Fibroblast of lung (primary cell): ENCODE measurements at regions not wholly inside any gene's neighbourhood (a gene's known extent, or its start where the extent isn't known, plus 50 kb on each side); places are given as distances from the start of the nearest gene placed in this dataset.

Source experiments
- DNase-seq, 2 donors: peaks; one replicate each; pipeline versions ENCODE4 v3.0.0 to v3.0.0-alpha.2; 2010; ENCODE audit warnings: low read depth in 2 of 2
- H2AFZ ChIP-seq: 2 replicates; pipeline ENCODE4 v1.5.1; 2012; ENCODE audit warnings: low read length, control low read depth, inconsistent platforms
- H3K27ac ChIP-seq: 2 replicates; pipeline ENCODE4 v1.5.1; 2011; ENCODE audit warnings: low read length, control low read depth; ENCODE audit not compliant: insufficient read depth
- H3K27me3 ChIP-seq: 2 replicates; pipeline ENCODE4 v1.5.1; 2011; ENCODE audit warnings: mild to moderate bottlenecking, low read length; ENCODE audit not compliant: control insufficient read depth, insufficient read depth
- H3K36me3 ChIP-seq: 2 replicates; pipeline ENCODE4 v1.5.1; 2011; ENCODE audit warnings: low read length; ENCODE audit not compliant: control insufficient read depth, insufficient read depth
- H3K4me1 ChIP-seq: 2 replicates; pipeline ENCODE4 v1.5.1; 2011; ENCODE audit warnings: low read length; ENCODE audit not compliant: control insufficient read depth, insufficient read depth; ENCODE audit errors: extremely low read depth
- H3K4me2 ChIP-seq: 2 replicates; pipeline ENCODE4 v1.5.1; 2011; ENCODE audit warnings: low read length, control low read depth; ENCODE audit not compliant: insufficient read depth; ENCODE audit errors: extremely low read depth
- H3K4me3 ChIP-seq, 4 experiments: fragments of 200-600 bp in 1 of 4; sonication (generic) in 1 of 4; replicated peaks in 1 of 4; 2 replicates each; pipeline ENCODE4 v1.5.1; 2011 to 2016; ENCODE audit warnings: low read length in 4 of 4, low read depth in 3 of 4, mild to moderate bottlenecking in 3 of 4, control low read depth in 2 of 4, inconsistent platforms in 1 of 4, mixed read lengths in 1 of 4; ENCODE audit not compliant: insufficient read depth in 1 of 4; ENCODE audit errors: control extremely low read depth in 1 of 4
- H3K79me2 ChIP-seq: 2 replicates; pipeline ENCODE4 v1.5.1; 2012; ENCODE audit warnings: mild to moderate bottlenecking, low read length, inconsistent platforms; ENCODE audit not compliant: control insufficient read depth, insufficient read depth
- H3K9ac ChIP-seq: 2 replicates; pipeline ENCODE4 v1.5.1; 2011; ENCODE audit warnings: mild to moderate bottlenecking, low read length, control low read depth; ENCODE audit not compliant: insufficient read depth
- H3K9me3 ChIP-seq: 2 replicates; pipeline ENCODE4 v1.5.1; 2012; ENCODE audit warnings: low read depth, low read length; ENCODE audit not compliant: control insufficient read depth, insufficient read depth
- H4K20me1 ChIP-seq: 2 replicates; pipeline ENCODE4 v1.5.1; 2011; ENCODE audit warnings: low read length; ENCODE audit not compliant: control insufficient read depth, insufficient read depth; ENCODE audit errors: extremely low read depth
- EZH2 ChIP-seq: IDR thresholded peaks from 2 replicates; pipeline ENCODE4 v1.5.1; 2012; ENCODE audit warnings: low read length, control low read depth, mild to moderate bottlenecking; ENCODE audit errors: missing control alignments
- TF ChIP-seq, protein P1 (sequence below), 2 donors: IDR thresholded peaks in 1 of 2; conservative IDR thresholded peaks in 1 of 2; 1 replicate in 1 of 2; 2 replicates in 1 of 2; pipeline ENCODE4 v1.5.1; 2011 to 2012; ENCODE audit warnings: low read length in 2 of 2, control low read depth in 1 of 2, inconsistent platforms in 1 of 2, low read depth in 1 of 2, mild to moderate bottlenecking in 1 of 2

DNA sequence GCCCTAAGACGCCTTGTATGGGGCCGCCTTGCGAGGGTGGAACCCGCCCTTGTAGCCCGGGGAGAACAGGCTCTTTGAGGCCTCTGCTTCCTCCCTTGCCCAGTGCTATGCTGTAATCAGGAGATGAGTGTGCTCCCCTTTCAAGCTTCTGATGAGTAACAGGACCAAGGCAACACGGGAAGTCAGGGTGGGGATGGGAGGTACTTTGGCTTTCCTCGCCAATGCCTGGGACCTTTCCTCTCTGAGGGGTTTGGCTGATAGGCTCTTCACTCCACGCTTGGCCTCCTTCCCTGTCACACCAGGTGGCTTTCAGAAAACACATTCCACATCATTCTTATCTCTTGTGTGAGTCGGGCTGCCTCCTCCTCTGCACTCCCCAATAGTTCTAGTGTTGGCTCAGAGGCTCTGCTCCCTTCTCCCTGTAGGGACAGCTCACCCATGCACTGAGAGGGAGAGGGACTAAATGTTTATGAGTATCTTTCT is 223.7 kb upstream of the TRIB2 start:
- peak; percentile 65 to 95 for DNase-seq
- no peaks in the 10 kb centered on the region for H3K9me3 ChIP-seq
- no peaks in the 10 kb centered on the region for H3K4me1 ChIP-seq
- TF ChIP-seq, protein P1, sequence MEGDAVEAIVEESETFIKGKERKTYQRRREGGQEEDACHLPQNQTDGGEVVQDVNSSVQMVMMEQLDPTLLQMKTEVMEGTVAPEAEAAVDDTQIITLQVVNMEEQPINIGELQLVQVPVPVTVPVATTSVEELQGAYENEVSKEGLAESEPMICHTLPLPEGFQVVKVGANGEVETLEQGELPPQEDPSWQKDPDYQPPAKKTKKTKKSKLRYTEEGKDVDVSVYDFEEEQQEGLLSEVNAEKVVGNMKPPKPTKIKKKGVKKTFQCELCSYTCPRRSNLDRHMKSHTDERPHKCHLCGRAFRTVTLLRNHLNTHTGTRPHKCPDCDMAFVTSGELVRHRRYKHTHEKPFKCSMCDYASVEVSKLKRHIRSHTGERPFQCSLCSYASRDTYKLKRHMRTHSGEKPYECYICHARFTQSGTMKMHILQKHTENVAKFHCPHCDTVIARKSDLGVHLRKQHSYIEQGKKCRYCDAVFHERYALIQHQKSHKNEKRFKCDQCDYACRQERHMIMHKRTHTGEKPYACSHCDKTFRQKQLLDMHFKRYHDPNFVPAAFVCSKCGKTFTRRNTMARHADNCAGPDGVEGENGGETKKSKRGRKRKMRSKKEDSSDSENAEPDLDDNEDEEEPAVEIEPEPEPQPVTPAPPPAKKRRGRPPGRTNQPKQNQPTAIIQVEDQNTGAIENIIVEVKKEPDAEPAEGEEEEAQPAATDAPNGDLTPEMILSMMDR (conservative IDR thresholded peaks at IDR 0.05 in 1 of 2, IDR thresholded peaks at IDR 0.05 in 1 of 2; ENCODE audit: low read depth in 1 of 2, low read length in 2 of 2): no peak
- TF ChIP-seq EZH2: no peak
- H3K4me3 ChIP-seq: no peak overlapping the region
- H3K4me2 ChIP-seq: no peak overlapping the region
- no peak overlapping the region for H3K27ac ChIP-seq
- H4K20me1 ChIP-seq: no peaks in the 10 kb centered on the region
- peak overlapping the region; percentile 60 for H2AFZ ChIP-seq
- H3K79me2 ChIP-seq: no peaks in the 10 kb centered on the region
- H3K9ac ChIP-seq: no peak overlapping the region
- no peaks in the 10 kb centered on the region for H3K27me3 ChIP-seq
- H3K36me3 ChIP-seq: no peaks in the 10 kb centered on the region

- Histone ChIP-seq H3K9me3 (no peaks in the 10 kb centered on the region), H3K27me3 (no peaks in the 10 kb centered on the region), H3K4me3 (no peak overlapping the region), H3K79me2 (no peaks in the 10 kb centered on the region), H3K9ac (no peak overlapping the region), H3K36me3 (no peaks in the 10 kb centered on the region), H3K27ac (no peak overlapping the region), H2AFZ (no peak overlapping the region), H3K4me2 (no peak overlapping the region), H4K20me1 (no peaks in the 10 kb centered on the region), H3K4me1 (no peaks in the 10 kb centered on the region)
- TF ChIP-seq EZH2: no peak
- TF ChIP-seq, protein P1 (conservative IDR thresholded peaks at IDR 0.05 in 1 of 2, IDR thresholded peaks at IDR 0.05 in 1 of 2; ENCODE audit: low read depth in 1 of 2, low read length in 2 of 2): no peak
- DNase-seq: no peak
Measured at GRCh38 chr2:12495247-12495868, 221.4 kb upstream of the TRIB2 start.

DNA sequence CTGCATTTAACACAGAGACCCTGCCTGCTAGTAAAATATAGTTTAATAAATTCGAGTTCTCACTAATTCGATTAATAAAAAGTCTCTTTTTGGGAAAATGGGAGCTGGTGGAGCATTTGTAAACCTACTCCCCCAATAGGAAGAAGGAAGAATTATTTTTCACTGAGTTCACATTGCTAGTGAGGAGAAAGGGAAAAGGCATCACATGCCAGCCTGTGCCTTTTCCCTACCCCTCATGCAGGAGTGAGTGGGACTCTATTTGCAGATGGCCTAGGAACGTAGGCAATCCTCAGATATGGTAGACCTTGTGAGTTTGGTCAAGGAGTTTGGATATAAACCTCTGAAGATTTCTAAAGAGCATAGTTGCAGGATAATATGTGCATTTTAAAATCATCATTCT is 218.4 kb upstream of the TRIB2 start:
- DNase-seq: no peak
- H3K36me3 ChIP-seq: no peaks in the 10 kb centered on the region
- H4K20me1 ChIP-seq: no peaks in the 10 kb centered on the region
- no peak overlapping the region for H3K9ac ChIP-seq
- no peak overlapping the region for H3K27ac ChIP-seq
- H3K27me3 ChIP-seq: no peaks in the 10 kb centered on the region
- no peak for TF ChIP-seq EZH2
- TF ChIP-seq, protein P1 (conservative IDR thresholded peaks at IDR 0.05 in 1 of 2, IDR thresholded peaks at IDR 0.05 in 1 of 2; ENCODE audit: low read depth in 1 of 2, low read length in 2 of 2): peak in 1 of 2 donors; percentile 19
- H3K4me2 ChIP-seq: no peak overlapping the region
- no peaks in the 10 kb centered on the region for H3K9me3 ChIP-seq
- no peak overlapping the region for H2AFZ ChIP-seq
- no peaks in the 10 kb centered on the region for H3K4me1 ChIP-seq
- H3K4me3 ChIP-seq: no peak overlapping the region
- no peaks in the 10 kb centered on the region for H3K79me2 ChIP-seq
